ENCODE measurements at regions not wholly inside any gene's neighbourhood (a gene's known extent, or its start where the extent isn't known, plus 50 kb on each side); places are given as distances from the start of the nearest gene placed in this dataset.
A peak's percentile ranks its signal among the peaks of the same experiment; 100 is the strongest.

DNA sequence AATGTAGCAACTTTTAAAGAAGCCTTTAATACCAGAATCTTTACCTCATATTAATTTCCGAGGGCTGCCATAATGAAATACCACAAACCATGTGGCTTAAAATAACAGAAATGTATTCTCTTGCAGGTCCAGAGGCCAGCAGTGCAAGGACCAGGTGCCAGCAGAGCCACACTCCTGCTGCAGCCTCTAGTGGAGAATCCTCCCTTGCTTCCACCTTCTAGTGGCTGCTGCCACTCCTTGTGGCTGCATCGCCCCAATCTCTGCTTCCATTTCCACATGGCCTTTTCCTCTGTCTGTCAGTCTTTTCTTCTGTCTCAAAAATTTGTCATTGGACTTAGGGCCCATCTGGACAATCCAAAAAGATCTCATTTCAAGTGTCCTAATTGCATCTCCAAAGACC is 401.5 kb downstream of the EFNA5 start:
- Histone ChIP-seq H3K9me3 (replicated peaks; ENCODE audit: control insufficient read depth, low read depth, low read length) (no peaks in the 10 kb centered on the region), H3K27me3 (ENCODE audit: control insufficient read depth, insufficient read depth, low read length) (no peaks in the 10 kb centered on the region), H3K4me1 (ENCODE audit: control insufficient read depth, insufficient read depth, low read length) (no peaks in the 10 kb centered on the region), H3K36me3 (ENCODE audit: control insufficient read depth, insufficient read depth, low read length) (no peaks in the 10 kb centered on the region), H3K27ac (ENCODE audit: low read length) (no peak overlapping the region), H3K4me3 (ENCODE audit: low read length) (no peak overlapping the region)
- 90% methylated on average over 2 of the region's 2 CpGs for WGBS (ENCODE audit: insufficient coverage)
- no peak for DNase-seq

DNA sequence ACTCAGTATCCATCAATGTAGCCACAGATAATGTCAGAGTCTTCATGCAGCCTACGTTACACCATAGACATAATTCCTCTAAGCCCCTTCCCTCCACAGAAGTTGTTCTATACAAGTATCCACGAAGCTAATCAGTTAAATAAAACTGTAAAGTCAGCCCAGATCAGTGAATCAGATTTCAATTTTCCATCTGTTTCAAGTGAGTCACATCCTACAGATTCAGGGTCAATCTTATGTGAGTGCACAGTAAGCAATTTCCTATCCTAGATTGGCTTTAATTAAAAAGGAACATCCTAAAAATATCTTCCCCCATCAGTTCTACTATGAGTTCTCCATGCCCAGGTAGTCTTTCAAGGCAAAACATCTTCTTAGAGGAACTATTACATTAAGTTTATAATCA is 402.5 kb downstream of the EFNA5 start:
- Histone ChIP-seq H3K4me1 (ENCODE audit: control insufficient read depth, insufficient read depth, low read length) (no peaks in the 10 kb centered on the region), H3K36me3 (ENCODE audit: control insufficient read depth, insufficient read depth, low read length) (no peaks in the 10 kb centered on the region), H3K27ac (ENCODE audit: low read length) (no peak overlapping the region), H3K9me3 (replicated peaks; ENCODE audit: control insufficient read depth, low read depth, low read length) (no peaks in the 10 kb centered on the region), H3K4me3 (ENCODE audit: low read length) (no peak overlapping the region), H3K27me3 (ENCODE audit: control insufficient read depth, insufficient read depth, low read length) (no peaks in the 10 kb centered on the region)
- DNase-seq: no peak
- 80% methylated on average over 2 of the region's 2 CpGs for WGBS (ENCODE audit: insufficient coverage)

DNA sequence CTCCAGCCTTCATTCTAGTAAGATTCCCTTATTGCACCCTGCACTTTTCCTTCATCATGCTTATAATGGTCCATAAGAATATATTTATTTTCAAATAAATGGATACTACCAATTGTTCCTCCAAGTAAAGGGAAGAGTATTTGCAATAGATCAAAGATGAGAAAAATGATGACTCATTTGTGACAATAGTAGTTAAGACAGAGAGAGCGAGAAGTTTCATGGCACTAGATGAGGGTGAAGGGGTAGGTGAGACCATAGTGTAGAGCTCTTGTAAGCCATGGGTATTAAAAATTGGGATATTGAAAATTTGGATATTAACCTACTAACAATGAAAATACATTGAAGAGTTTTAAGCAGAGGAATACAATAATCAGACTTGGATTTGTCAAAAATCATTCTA is 404.6 kb downstream of the EFNA5 start:
- Histone ChIP-seq H3K27me3 (ENCODE audit: control insufficient read depth, insufficient read depth, low read length) (no peaks in the 10 kb centered on the region), H3K9me3 (replicated peaks; ENCODE audit: control insufficient read depth, low read depth, low read length) (no peaks in the 10 kb centered on the region), H3K27ac (ENCODE audit: low read length) (no peak overlapping the region), H3K4me1 (ENCODE audit: control insufficient read depth, insufficient read depth, low read length) (no peaks in the 10 kb centered on the region), H3K4me3 (ENCODE audit: low read length) (no peak overlapping the region), H3K36me3 (ENCODE audit: control insufficient read depth, insufficient read depth, low read length) (no peaks in the 10 kb centered on the region)
- DNase-seq: no peak
- 100% methylated on average over 1 of the region's 1 CpG for WGBS (ENCODE audit: insufficient coverage)

DNA sequence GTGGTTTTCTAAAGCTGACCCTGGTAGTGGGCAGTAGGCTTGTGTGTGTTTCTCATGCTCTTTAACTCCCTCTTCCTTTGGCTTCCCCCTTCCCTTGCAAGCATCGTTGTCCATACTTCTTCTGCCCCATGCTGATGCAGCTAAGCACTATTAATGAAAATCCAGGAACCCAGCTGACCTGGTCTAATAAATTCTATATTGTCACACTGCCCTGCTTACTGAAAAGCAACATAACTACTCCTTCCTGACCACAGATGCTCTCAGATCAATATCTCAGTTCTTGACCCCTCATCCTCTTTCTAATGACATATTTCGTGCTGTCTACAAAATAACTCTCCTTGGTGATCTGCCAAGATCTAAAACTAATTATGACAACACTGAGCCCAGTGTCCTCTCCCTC is 405.5 kb downstream of the EFNA5 start:
- Histone ChIP-seq H3K4me3 (ENCODE audit: low read length) (no peak overlapping the region), H3K27ac (ENCODE audit: low read length) (no peak overlapping the region), H3K9me3 (replicated peaks; ENCODE audit: control insufficient read depth, low read depth, low read length) (no peaks in the 10 kb centered on the region), H3K27me3 (ENCODE audit: control insufficient read depth, insufficient read depth, low read length) (no peaks in the 10 kb centered on the region), H3K4me1 (ENCODE audit: control insufficient read depth, insufficient read depth, low read length) (no peaks in the 10 kb centered on the region), H3K36me3 (ENCODE audit: control insufficient read depth, insufficient read depth, low read length) (no peaks in the 10 kb centered on the region)
- DNase-seq: no peak
- 51% methylated on average over 2 of the region's 2 CpGs for WGBS (ENCODE audit: insufficient coverage)

DNA sequence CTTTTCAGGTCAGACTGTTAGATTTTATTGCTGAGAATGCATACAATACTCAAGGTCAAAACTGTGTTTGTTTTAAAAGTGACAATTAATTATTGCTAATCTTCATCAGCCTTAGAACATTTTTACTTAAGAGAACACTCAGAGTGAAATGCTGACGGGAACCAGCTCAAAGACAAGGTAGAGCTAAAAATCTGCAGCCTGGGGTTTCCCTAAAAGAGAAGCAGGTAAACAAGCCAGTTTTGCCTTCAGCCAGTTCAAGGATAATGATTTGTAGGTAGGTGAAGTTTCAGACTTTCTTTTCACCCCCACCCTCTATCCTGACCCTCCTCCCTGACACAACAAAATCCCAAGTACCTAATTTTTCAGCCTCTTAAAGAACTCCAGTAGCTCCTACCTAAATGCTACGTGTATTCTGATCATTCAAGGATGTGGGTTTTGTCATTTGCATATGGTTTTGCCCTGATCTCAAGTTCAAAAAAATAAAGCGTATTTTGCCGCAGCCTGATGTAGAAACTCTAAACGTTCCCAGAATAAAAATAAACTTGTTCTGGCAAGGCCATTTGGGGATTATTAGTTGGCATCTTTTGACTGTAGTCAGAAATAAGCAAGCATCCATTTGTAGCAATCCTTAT is 407.2 kb downstream of the EFNA5 start:
- no CpG with 5 or more reads among the region's 5 CpGs for WGBS (ENCODE audit: insufficient coverage)
- Histone ChIP-seq H3K9me3 (replicated peaks; ENCODE audit: control insufficient read depth, low read depth, low read length) (no peaks in the 10 kb centered on the region), H3K4me3 (ENCODE audit: low read length) (no peak overlapping the region), H3K27ac (ENCODE audit: low read length) (no peak overlapping the region), H3K36me3 (ENCODE audit: control insufficient read depth, insufficient read depth, low read length) (no peaks in the 10 kb centered on the region), H3K4me1 (ENCODE audit: control insufficient read depth, insufficient read depth, low read length) (no peaks in the 10 kb centered on the region), H3K27me3 (ENCODE audit: control insufficient read depth, insufficient read depth, low read length) (no peaks in the 10 kb centered on the region)
- DNase-seq: no peak

DNA sequence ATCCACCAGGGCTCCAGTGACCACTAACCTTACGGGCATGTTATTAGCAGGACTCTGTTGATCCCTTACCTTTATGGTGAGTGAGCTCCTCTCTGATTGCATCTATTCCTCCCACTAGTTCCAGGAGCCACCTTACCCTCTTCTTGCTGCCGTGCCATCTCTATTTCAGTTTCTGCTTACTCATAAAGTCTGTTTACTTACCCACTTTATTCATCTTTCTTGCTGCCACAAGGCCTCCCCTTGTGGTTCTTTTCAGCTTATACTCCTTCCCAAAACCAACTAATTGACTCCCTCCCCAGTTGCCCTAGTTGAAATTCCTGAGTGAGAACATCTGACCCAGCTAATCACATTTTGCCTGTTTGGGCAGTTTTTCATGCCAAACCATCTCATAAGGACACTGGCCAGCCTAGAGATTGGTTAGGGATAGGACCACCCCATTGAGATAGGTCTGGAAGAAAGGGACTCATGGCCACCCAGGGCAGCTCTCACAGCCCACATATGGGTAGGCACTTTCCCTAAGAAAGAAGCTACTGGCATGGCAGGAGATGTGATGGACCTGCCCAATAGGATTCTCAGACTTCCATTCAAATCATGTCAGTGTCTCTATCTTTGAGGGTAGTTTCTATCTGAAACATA is 412.7 kb downstream of the EFNA5 start:
- H3K4me3 ChIP-seq (ENCODE audit: low read length): no peak overlapping the region
- H3K36me3 ChIP-seq (ENCODE audit: control insufficient read depth, insufficient read depth, low read length): no peaks in the 10 kb centered on the region
- H3K9me3 ChIP-seq (replicated peaks; ENCODE audit: control insufficient read depth, low read depth, low read length): no peaks in the 10 kb centered on the region
- WGBS (ENCODE audit: insufficient coverage): 74% methylated on average over 2 of the region's 2 CpGs
- H3K4me1 ChIP-seq (ENCODE audit: control insufficient read depth, insufficient read depth, low read length): peaks cover 12% of the 10 kb centered on the region
- H3K27ac ChIP-seq (ENCODE audit: low read length): no peak overlapping the region
- no peak for DNase-seq
- no peaks in the 10 kb centered on the region for H3K27me3 ChIP-seq (ENCODE audit: control insufficient read depth, insufficient read depth, low read length)

DNA sequence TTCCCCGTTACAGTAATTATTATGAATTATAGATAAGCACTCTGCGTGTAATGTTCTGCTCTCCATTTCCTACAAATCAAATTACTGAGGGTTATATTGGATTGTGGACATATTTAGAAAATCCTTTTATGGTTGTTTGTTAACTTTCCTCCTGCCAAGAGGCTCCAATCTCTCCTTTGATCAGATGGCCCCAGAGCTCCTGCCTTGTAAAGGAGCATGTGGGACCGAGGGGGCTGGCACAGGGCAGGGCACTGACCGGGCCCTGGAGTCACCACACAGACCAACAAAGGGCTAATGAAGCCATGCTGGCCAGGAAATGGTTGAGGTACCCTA is 415.9 kb downstream of the EFNA5 start:
- no peaks in the 10 kb centered on the region for H3K36me3 ChIP-seq (ENCODE audit: control insufficient read depth, insufficient read depth, low read length)
- no peak overlapping the region for H3K27ac ChIP-seq (ENCODE audit: low read length)
- H3K4me1 ChIP-seq (ENCODE audit: control insufficient read depth, insufficient read depth, low read length): peaks cover 12% of the 10 kb centered on the region
- H3K9me3 ChIP-seq (replicated peaks; ENCODE audit: control insufficient read depth, low read depth, low read length): no peaks in the 10 kb centered on the region
- no peaks in the 10 kb centered on the region for H3K27me3 ChIP-seq (ENCODE audit: control insufficient read depth, insufficient read depth, low read length)
- H3K4me3 ChIP-seq (ENCODE audit: low read length): no peak overlapping the region
- 100% methylated on average over 1 of the region's 4 CpGs for WGBS (ENCODE audit: insufficient coverage)
- DNase-seq: no peak

DNA sequence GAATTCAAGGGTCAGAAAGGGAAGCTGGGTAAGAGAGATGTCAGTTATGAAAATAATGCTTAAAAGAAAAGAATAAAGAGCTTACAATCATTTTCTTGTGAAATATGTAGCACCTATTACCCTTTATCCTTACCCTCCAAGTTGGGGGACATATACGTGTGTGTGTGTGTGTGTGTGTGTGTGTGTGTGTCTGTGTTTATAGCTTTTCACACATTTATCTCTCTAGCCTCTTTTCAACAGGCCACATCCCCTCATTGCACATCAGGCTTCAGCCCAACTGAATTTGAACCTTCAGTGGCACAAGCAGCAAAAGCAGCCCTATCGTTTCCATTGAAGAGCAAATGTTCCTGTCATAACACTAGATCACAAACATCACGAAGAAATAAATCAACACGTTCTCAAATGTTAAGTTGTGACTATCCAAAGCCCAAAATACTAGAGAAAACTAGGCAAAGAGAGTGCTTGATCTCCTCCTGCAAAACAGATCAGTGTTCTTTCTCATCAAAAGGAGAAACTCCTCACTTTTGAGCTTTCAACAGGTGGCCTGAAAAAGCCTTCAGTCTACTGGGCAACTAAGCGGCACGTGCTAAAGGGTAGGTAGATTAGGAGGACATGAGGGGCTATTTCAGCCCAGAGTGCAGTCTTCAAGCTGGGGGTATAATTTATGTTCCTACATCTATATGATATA is 416.4 kb downstream of the EFNA5 start:
- Histone ChIP-seq H3K4me1 (ENCODE audit: control insufficient read depth, insufficient read depth, low read length) (peaks cover 12% of the 10 kb centered on the region), H3K4me3 (ENCODE audit: low read length) (no peak overlapping the region), H3K9me3 (replicated peaks; ENCODE audit: control insufficient read depth, low read depth, low read length) (no peaks in the 10 kb centered on the region), H3K27me3 (ENCODE audit: control insufficient read depth, insufficient read depth, low read length) (no peaks in the 10 kb centered on the region), H3K36me3 (ENCODE audit: control insufficient read depth, insufficient read depth, low read length) (no peaks in the 10 kb centered on the region), H3K27ac (ENCODE audit: low read length) (peak overlapping the region; percentile 7)
- WGBS (ENCODE audit: insufficient coverage): no CpG with 5 or more reads among the region's 6 CpGs
- no peak for DNase-seq

DNA sequence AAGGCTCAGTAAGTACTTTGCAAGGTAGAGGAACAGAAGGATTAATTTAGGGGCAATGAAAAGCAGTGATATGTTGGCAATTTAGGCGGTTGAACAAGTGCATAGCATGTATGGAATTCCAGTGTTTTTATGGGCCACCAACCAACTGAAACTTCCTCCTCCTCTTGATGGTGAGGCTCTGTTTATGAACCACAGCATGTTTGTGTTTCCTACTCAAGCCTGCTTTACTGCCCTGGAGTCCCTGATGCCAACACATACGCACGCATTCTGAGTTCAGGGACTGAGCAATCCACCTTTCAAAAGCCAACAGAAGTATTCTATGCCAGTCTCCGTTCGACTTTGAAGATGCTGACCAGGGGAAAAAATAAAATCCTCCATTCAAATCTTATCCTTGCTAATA is 417.5 kb downstream of the EFNA5 start:
- no CpG with 5 or more reads among the region's 5 CpGs for WGBS (ENCODE audit: insufficient coverage)
- peak overlapping the region; percentile 16 for H3K27ac ChIP-seq (ENCODE audit: low read length)
- no peaks in the 10 kb centered on the region for H3K9me3 ChIP-seq (replicated peaks; ENCODE audit: control insufficient read depth, low read depth, low read length)
- peaks cover 12% of the 10 kb centered on the region for H3K4me1 ChIP-seq (ENCODE audit: control insufficient read depth, insufficient read depth, low read length)
- H3K36me3 ChIP-seq (ENCODE audit: control insufficient read depth, insufficient read depth, low read length): no peaks in the 10 kb centered on the region
- no peaks in the 10 kb centered on the region for H3K27me3 ChIP-seq (ENCODE audit: control insufficient read depth, insufficient read depth, low read length)
- H3K4me3 ChIP-seq (ENCODE audit: low read length): no peak overlapping the region
- DNase-seq: no peak

DNA sequence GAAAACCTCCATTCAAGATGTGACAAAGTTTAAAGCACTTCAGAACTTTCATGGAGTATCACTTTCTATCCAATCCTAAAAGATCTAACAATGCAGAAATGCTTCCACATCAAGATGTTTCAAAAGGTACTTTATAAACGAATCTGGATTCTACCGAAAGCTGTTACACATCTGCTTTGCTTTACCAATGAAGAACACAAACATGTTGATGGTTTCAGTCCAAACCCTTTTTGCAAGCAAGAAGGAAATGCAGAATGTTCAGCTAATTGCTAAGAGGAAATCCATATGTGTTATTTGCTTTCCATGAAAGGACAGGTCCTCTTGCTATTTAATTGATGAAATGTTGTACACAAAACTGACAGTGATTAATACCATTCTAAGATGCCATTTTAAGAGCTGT is 419.6 kb downstream of the EFNA5 start:
- Histone ChIP-seq H3K27me3 (ENCODE audit: control insufficient read depth, insufficient read depth, low read length) (no peaks in the 10 kb centered on the region), H3K36me3 (ENCODE audit: control insufficient read depth, insufficient read depth, low read length) (no peaks in the 10 kb centered on the region), H3K9me3 (replicated peaks; ENCODE audit: control insufficient read depth, low read depth, low read length) (no peaks in the 10 kb centered on the region), H3K27ac (ENCODE audit: low read length) (no peak overlapping the region), H3K4me1 (ENCODE audit: control insufficient read depth, insufficient read depth, low read length) (peaks cover 12% of the 10 kb centered on the region), H3K4me3 (ENCODE audit: low read length) (no peak overlapping the region)
- peak; percentile 20 for DNase-seq
- WGBS (ENCODE audit: insufficient coverage): 60% methylated on average over 2 of the region's 2 CpGs

All from muscle of leg (tissue), 3 donors.